ENCODE measurements at regions not wholly inside any gene's neighbourhood (a gene's known extent, or its start where the extent isn't known, plus 50 kb on each side); places are given as distances from the start of the nearest gene placed in this dataset.
A peak's percentile ranks its signal among the peaks of the same experiment; 100 is the strongest.

DNA sequence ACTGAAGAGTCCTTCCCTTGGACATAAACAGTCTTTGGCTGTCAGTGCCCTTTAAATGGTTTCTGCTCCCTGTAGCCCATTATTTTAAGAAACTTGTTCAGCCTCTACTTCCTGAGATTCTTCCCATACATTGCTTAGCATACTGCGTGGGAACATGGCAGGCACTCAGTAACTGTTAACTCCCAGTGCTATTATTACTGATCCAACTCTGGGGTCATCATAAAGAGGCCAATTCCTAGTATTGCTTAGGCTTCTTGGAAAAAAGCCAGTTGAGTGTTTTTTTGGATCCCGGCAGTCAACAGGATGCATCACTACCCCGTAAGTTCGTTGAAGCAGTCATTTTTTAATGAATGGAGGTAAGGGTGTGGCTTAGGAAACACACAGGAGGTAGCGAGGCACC, 206.2 kb upstream of the ADAMTS9 start:
- no peak overlapping the region for H3K27ac ChIP-seq (ENCODE audit: low read length)
- WGBS (ENCODE audit: insufficient coverage, low lambda C conversion rate), result no CpG with 5 or more reads among the region's 5 CpGs
- no peak for DNase-seq
- peaks cover 5% of the 10 kb centered on the region for H3K4me1 ChIP-seq (ENCODE audit: control insufficient read depth, insufficient read depth, low read length)
- H3K27me3 ChIP-seq (ENCODE audit: control insufficient read depth, insufficient read depth, low read length), result no peaks in the 10 kb centered on the region
- no peak overlapping the region for H3K4me3 ChIP-seq (ENCODE audit: low read length)
- H3K9me3 ChIP-seq (ENCODE audit: control insufficient read depth, low read depth, low read length), result no peaks in the 10 kb centered on the region
- H3K36me3 ChIP-seq (ENCODE audit: control insufficient read depth, insufficient read depth, low read length), result no peaks in the 10 kb centered on the region

DNA sequence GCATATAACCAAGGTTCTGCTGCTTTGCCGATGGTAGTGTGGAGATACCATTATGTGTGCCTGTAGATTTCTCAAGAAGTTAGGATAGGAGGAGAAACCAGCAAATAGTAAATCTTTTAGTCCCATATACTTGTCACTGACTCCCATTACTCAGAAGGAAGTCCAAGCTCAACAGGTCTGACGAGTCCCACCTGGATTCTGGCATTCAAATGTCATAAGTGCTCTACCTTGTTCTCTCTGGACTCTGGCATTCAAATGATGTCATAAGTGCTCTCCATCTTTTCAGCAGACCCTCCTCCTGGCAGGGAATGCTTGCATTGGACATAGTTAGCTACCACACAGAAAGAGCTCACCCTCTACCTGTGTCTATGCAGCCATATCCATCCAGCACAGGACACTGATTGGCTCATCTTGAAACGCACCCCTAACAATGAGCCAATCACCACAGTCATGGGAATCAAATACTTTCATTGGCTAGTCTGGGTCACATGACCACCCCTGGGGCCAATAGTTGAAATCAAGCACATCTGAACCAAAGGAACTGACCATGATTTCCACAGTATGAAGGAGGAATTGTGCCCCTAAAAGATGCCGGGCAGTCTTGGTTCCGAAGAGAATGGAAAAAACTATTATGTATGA, 205.0 kb upstream of the ADAMTS9 start:
- Histone ChIP-seq H3K9me3 (ENCODE audit: control insufficient read depth, low read depth, low read length) (no peaks in the 10 kb centered on the region), H3K27ac (ENCODE audit: low read length) (no peak overlapping the region), H3K27me3 (ENCODE audit: control insufficient read depth, insufficient read depth, low read length) (no peaks in the 10 kb centered on the region), H3K4me3 (ENCODE audit: low read length) (no peak overlapping the region), H3K36me3 (ENCODE audit: control insufficient read depth, insufficient read depth, low read length) (no peaks in the 10 kb centered on the region), H3K4me1 (ENCODE audit: control insufficient read depth, insufficient read depth, low read length) (peaks cover 5% of the 10 kb centered on the region)
- 100% methylated on average over 2 of the region's 5 CpGs for WGBS (ENCODE audit: insufficient coverage, low lambda C conversion rate)
- no peak for DNase-seq

DNA sequence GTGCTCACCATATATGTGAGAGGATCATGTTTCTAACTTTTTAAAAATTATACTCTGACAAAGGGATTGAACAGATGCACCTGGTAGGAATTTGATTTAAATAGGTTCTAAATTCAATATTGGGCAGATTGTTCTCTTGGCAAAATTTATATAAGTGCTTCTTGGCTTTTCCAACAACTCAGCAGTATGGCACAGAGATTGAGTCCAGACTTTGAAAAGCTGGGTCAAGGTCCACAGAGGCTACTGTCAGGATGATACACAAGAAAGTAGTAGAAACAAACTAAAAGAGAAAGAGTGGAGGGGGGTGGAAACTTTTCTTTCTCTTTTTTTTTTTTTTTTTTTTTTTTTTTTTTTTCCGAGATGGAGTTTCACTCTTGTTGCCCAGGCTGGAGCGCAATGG, 203.2 kb upstream of the ADAMTS9 start:
- Histone ChIP-seq H3K27me3 (ENCODE audit: control insufficient read depth, insufficient read depth, low read length) (no peaks in the 10 kb centered on the region), H3K27ac (ENCODE audit: low read length) (peak overlapping the region; percentile 30), H3K4me1 (ENCODE audit: control insufficient read depth, insufficient read depth, low read length) (peaks cover 5% of the 10 kb centered on the region), H3K9me3 (ENCODE audit: control insufficient read depth, low read depth, low read length) (no peaks in the 10 kb centered on the region), H3K4me3 (ENCODE audit: low read length) (no peak overlapping the region), H3K36me3 (ENCODE audit: control insufficient read depth, insufficient read depth, low read length) (no peaks in the 10 kb centered on the region)
- no CpG with 5 or more reads among the region's 2 CpGs for WGBS (ENCODE audit: insufficient coverage, low lambda C conversion rate)
- peak; percentile 51 to 70 for DNase-seq

DNA sequence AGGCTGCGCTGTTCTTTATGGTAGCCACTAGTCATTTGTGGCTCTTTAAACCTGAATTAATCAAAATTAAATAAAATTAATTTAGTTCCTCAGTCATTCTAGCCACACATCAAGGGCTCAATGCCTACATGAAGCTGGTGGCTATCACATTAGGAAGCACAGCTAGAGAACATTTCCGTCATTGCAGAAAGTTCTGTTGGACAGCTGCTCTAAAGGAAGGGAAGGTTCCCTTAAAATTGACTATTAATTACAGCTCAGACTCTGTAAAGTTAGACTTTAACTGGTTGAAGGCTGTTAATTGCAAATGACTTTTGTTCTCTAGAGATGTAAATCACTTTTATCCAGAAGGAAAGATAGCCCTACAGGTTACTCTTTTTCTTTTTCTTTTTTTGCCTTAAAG, 202.7 kb upstream of the ADAMTS9 start:
- Histone ChIP-seq H3K9me3 (ENCODE audit: control insufficient read depth, low read depth, low read length) (no peaks in the 10 kb centered on the region), H3K4me3 (ENCODE audit: low read length) (no peak overlapping the region), H3K27ac (ENCODE audit: low read length) (peak overlapping the region; percentile 30), H3K4me1 (ENCODE audit: control insufficient read depth, insufficient read depth, low read length) (peaks cover 5% of the 10 kb centered on the region), H3K27me3 (ENCODE audit: control insufficient read depth, insufficient read depth, low read length) (no peaks in the 10 kb centered on the region), H3K36me3 (ENCODE audit: control insufficient read depth, insufficient read depth, low read length) (no peaks in the 10 kb centered on the region)
- 20% methylated on average over 1 of the region's 2 CpGs for WGBS (ENCODE audit: insufficient coverage, low lambda C conversion rate)
- peak in 1 of 2 donors; percentile 26 for DNase-seq

DNA sequence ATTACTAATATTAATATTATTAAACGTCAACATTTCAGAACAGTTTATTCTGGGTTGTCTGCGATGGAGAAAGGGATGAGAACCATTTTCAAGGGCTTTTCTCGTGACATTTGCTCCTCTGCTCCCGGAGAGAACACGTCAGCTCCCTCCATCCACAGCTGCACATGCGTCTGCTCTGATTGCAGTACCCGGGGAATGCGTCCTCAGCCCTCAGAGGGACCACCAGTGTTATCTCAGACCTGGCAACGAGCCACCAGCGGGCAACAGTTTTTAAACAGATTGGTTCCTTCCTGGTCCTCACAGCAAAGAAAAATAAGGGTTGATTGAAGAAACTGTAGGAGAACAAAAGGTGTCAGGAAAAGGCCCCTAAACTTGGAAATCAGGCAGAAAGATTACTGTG, 202.2 kb upstream of the ADAMTS9 start:
- WGBS (ENCODE audit: insufficient coverage, low lambda C conversion rate), result no CpG with 5 or more reads among the region's 10 CpGs
- Histone ChIP-seq H3K36me3 (ENCODE audit: control insufficient read depth, insufficient read depth, low read length) (no peaks in the 10 kb centered on the region), H3K4me1 (ENCODE audit: control insufficient read depth, insufficient read depth, low read length) (peaks cover 5% of the 10 kb centered on the region), H3K9me3 (ENCODE audit: control insufficient read depth, low read depth, low read length) (no peaks in the 10 kb centered on the region), H3K27me3 (ENCODE audit: control insufficient read depth, insufficient read depth, low read length) (no peaks in the 10 kb centered on the region), H3K4me3 (ENCODE audit: low read length) (no peak overlapping the region), H3K27ac (ENCODE audit: low read length) (peak overlapping the region; percentile 30)
- DNase-seq, result peak in 1 of 2 donors; percentile 15

DNA sequence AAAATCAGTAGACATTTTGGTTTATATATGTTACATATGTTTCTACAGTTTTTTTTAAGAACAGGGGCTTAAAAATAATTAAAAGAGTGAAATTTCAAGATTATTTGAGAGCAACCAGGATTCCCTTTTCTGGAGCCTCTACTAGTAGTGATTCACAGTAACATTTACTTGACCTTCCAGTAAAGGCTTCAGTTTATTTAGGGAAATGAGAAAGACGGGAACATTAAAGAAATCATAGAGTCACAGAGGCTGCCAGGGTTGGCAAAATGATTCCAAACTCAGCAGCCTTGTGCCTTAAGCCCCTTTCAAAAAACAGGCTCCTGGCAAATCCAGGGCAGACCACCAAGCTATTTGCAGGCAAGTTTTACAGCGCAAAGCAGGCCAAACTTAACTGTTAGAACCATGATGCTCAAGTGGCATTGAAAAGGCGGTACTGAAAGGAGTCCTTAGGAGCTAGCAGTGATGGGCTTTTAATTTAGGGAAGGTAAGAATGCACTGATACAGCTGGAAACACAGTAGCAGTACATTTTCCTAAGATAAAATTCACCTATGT, 201.1 kb upstream of the ADAMTS9 start:
- Histone ChIP-seq H3K27me3 (ENCODE audit: control insufficient read depth, insufficient read depth, low read length) (no peaks in the 10 kb centered on the region), H3K4me3 (ENCODE audit: low read length) (no peak overlapping the region), H3K9me3 (ENCODE audit: control insufficient read depth, low read depth, low read length) (no peaks in the 10 kb centered on the region), H3K36me3 (ENCODE audit: control insufficient read depth, insufficient read depth, low read length) (no peaks in the 10 kb centered on the region), H3K4me1 (ENCODE audit: control insufficient read depth, insufficient read depth, low read length) (peaks cover 5% of the 10 kb centered on the region), H3K27ac (ENCODE audit: low read length) (no peak overlapping the region)
- no CpG with 5 or more reads among the region's 3 CpGs for WGBS (ENCODE audit: insufficient coverage, low lambda C conversion rate)
- DNase-seq, result no peak

DNA sequence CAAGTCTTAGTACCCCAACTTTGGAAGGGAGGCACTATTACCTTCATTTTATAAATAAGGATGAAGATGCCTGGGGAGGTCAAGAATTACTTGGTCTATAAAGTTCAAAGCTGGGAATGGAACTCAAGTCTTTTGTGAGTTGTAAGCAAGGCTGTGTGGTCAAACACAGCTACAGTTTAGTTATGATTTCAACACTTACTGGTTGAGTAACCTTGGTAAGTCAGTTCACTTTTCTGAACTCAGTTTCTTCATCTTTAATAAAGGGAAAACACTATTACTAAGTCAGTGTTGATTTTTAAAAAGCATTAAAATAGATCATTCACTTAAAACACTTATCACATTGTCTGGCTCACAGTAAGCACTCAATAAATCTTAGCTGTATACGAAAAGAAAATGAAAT, 200.4 kb upstream of the ADAMTS9 start:
- WGBS (ENCODE audit: insufficient coverage, low lambda C conversion rate), result 100% methylated on average over 1 of the region's 1 CpG

DNA sequence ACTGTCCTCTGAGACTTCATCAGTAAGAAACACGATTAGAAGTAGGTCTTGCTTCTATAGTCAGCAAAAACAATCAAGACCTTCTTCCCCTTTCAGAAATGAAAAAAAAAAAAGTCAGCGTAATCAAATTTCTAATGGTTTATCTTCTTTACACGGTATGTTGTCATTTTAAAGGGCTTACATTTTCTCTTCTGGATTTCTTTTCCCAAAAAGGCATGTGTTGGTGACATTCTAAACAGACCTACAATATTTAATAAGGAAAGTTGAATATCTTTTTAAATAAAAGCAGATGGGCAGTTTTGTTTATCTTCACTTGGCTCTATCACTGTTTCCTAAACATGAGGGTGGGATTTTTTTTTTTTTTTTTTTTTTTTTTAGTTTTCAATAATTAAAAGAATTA, 197.3 kb upstream of the ADAMTS9 start:
- H3K36me3 ChIP-seq (ENCODE audit: control insufficient read depth, insufficient read depth, low read length), result no peaks in the 10 kb centered on the region
- 56% methylated on average over 1 of the region's 3 CpGs for WGBS (ENCODE audit: insufficient coverage, low lambda C conversion rate)
- no peaks in the 10 kb centered on the region for H3K27me3 ChIP-seq (ENCODE audit: control insufficient read depth, insufficient read depth, low read length)
- peaks cover 2% of the 10 kb centered on the region for H3K4me1 ChIP-seq (ENCODE audit: control insufficient read depth, insufficient read depth, low read length)
- no peak overlapping the region for H3K4me3 ChIP-seq (ENCODE audit: low read length)
- no peak for DNase-seq
- no peak overlapping the region for H3K27ac ChIP-seq (ENCODE audit: low read length)
- no peaks in the 10 kb centered on the region for H3K9me3 ChIP-seq (ENCODE audit: control insufficient read depth, low read depth, low read length)

More for the DNA sequence above, 200.4 kb upstream of the ADAMTS9 start:
- Histone ChIP-seq H3K27ac (ENCODE audit: low read length) (no peak overlapping the region), H3K9me3 (ENCODE audit: control insufficient read depth, low read depth, low read length) (no peaks in the 10 kb centered on the region), H3K36me3 (ENCODE audit: control insufficient read depth, insufficient read depth, low read length) (no peaks in the 10 kb centered on the region), H3K4me1 (ENCODE audit: control insufficient read depth, insufficient read depth, low read length) (peaks cover 5% of the 10 kb centered on the region), H3K4me3 (ENCODE audit: low read length) (no peak overlapping the region), H3K27me3 (ENCODE audit: control insufficient read depth, insufficient read depth, low read length) (no peaks in the 10 kb centered on the region)
- DNase-seq, result no peak

DNA sequence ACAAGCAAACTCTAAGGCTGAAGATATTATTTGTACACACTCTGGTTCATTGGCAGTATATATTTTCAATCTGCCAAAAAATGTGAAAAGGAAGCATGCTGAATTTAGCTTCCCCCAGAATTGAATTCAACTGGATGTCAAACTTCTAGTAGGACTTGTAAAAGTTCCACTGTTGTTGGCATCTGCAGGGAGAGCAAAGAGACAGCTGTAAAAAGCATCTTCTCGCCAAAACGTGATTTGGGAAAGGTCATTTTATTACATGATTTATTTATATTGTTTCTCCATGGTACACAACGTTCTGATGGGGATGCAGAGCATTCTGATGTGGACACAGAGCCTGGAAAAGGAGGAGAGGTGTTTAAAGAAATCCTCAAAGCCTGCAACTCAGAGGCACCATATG, 196.7 kb upstream of the ADAMTS9 start:
- no peak for DNase-seq
- Histone ChIP-seq H3K9me3 (ENCODE audit: control insufficient read depth, low read depth, low read length) (no peaks in the 10 kb centered on the region), H3K36me3 (ENCODE audit: control insufficient read depth, insufficient read depth, low read length) (no peaks in the 10 kb centered on the region), H3K27ac (ENCODE audit: low read length) (no peak overlapping the region), H3K4me1 (ENCODE audit: control insufficient read depth, insufficient read depth, low read length) (no peaks in the 10 kb centered on the region), H3K4me3 (ENCODE audit: low read length) (no peak overlapping the region), H3K27me3 (ENCODE audit: control insufficient read depth, insufficient read depth, low read length) (no peaks in the 10 kb centered on the region)
- WGBS (ENCODE audit: insufficient coverage, low lambda C conversion rate), result no CpG with 5 or more reads among the region's 3 CpGs

DNA sequence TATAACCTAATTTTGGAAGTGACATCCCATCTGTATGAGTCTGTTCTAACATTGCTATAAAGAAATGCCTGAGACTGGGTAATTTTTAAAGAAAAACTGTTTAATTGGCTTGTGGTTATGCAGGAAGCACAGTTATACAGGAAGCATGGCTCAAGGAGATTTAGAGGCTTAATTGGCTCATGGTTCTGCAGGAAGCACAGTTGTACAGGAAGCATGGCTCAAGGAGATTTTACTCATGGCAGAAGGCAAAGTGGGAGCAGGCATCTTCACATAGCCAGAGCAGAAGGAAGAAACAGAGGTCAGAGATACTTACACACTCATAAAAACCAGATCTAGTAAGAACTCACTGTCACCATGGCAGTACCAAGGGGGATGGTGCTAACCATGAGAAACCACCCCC, 193.1 kb upstream of the ADAMTS9 start:
- H3K4me3 ChIP-seq (ENCODE audit: low read length), result no peak overlapping the region
- no peak overlapping the region for H3K27ac ChIP-seq (ENCODE audit: low read length)
- H3K36me3 ChIP-seq (ENCODE audit: control insufficient read depth, insufficient read depth, low read length), result no peaks in the 10 kb centered on the region
- DNase-seq, result no peak
- H3K4me1 ChIP-seq (ENCODE audit: control insufficient read depth, insufficient read depth, low read length), result no peaks in the 10 kb centered on the region
- H3K27me3 ChIP-seq (ENCODE audit: control insufficient read depth, insufficient read depth, low read length), result no peaks in the 10 kb centered on the region
- no peaks in the 10 kb centered on the region for H3K9me3 ChIP-seq (ENCODE audit: control insufficient read depth, low read depth, low read length)

DNA sequence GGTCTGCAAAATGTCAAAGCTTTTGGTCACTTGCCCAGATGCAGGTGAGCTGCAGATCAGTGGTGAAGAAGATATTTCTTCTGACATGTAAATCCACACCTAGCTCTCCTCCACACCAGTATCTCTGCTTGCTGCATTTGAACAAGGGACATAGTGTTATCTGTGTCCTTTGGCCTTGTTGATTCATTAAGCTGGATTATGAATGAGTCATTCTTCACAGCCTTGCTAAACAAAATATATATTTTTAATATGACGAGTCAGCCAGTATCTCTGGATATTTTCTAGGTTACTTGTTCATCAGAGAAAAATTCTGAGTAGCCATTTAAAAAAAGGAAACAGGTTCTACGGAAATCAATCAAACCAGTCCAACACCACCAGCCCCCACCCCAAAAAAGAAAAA, 190.6 kb upstream of the ADAMTS9 start:
- 54% methylated on average over 2 of the region's 2 CpGs for WGBS (ENCODE audit: insufficient coverage, low lambda C conversion rate)
- Histone ChIP-seq H3K27me3 (ENCODE audit: control insufficient read depth, insufficient read depth, low read length) (no peaks in the 10 kb centered on the region), H3K9me3 (ENCODE audit: control insufficient read depth, low read depth, low read length) (no peaks in the 10 kb centered on the region), H3K36me3 (ENCODE audit: control insufficient read depth, insufficient read depth, low read length) (no peaks in the 10 kb centered on the region), H3K27ac (ENCODE audit: low read length) (peak overlapping the region; percentile 14), H3K4me3 (ENCODE audit: low read length) (no peak overlapping the region), H3K4me1 (ENCODE audit: control insufficient read depth, insufficient read depth, low read length) (no peaks in the 10 kb centered on the region)
- DNase-seq, result peak; percentile 32 to 60
